IMR-90 (cell line): ENCODE measurements at regions not wholly inside any gene's neighbourhood (a gene's known extent, or its start where the extent isn't known, plus 50 kb on each side); places are given as distances from the start of the nearest gene placed in this dataset.

Experiments used
- RFX5 ChIP-seq: IDR thresholded peaks from 2 replicates; pipeline ENCODE4 v1.8.0; 2012; ENCODE audit warnings: low read depth, mild to moderate bottlenecking, low read length, moderate library complexity
- SMC3 ChIP-seq: fragments of 150-350 bp; IDR thresholded peaks from 2 replicates; pipeline ENCODE4 v1.6.1; 2016; ENCODE audit warnings: low read depth, mild to moderate bottlenecking, antibody characterized with exemption, low read length, moderate library complexity
- TF ChIP-seq, protein P1 (sequence below): conservative IDR thresholded peaks from 2 replicates; pipeline ENCODE4 v1.5.1; 2012; ENCODE audit warnings: mild to moderate bottlenecking, low read depth, low read length, improper control_type of control experiment
- TF ChIP-seq, protein P2 (sequence below): fragments of 150-350 bp; IDR thresholded peaks from 2 replicates; pipeline ENCODE4 v1.6.1; 2016; ENCODE audit warnings: low read depth, mild to moderate bottlenecking, low read length, moderate library complexity, borderline replicate concordance

DNA sequence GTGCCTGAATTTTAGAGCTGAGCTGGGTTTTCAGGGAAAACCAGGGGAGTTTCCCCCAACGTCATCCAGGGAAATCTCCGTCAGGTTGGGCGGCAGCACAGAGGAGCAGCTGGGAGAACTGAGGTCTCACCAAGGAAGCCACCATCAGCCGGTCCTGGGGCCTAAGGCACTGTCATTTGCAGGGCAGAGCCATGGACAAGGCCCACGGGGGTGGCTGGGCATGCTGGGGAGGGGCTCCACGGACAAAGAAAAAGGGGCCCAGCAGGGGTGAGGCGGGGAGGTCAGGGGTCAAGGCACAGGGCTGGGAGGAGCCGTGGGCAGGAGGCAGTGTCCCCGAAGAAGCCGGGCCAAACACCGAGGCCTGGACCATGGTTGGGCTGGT, 109.8 kb downstream of the HMX1 start:
- no peak for TF ChIP-seq SMC3
- TF ChIP-seq, protein P1, sequence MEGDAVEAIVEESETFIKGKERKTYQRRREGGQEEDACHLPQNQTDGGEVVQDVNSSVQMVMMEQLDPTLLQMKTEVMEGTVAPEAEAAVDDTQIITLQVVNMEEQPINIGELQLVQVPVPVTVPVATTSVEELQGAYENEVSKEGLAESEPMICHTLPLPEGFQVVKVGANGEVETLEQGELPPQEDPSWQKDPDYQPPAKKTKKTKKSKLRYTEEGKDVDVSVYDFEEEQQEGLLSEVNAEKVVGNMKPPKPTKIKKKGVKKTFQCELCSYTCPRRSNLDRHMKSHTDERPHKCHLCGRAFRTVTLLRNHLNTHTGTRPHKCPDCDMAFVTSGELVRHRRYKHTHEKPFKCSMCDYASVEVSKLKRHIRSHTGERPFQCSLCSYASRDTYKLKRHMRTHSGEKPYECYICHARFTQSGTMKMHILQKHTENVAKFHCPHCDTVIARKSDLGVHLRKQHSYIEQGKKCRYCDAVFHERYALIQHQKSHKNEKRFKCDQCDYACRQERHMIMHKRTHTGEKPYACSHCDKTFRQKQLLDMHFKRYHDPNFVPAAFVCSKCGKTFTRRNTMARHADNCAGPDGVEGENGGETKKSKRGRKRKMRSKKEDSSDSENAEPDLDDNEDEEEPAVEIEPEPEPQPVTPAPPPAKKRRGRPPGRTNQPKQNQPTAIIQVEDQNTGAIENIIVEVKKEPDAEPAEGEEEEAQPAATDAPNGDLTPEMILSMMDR = no peak
- TF ChIP-seq RFX5 = no peak
- TF ChIP-seq, protein P2, sequence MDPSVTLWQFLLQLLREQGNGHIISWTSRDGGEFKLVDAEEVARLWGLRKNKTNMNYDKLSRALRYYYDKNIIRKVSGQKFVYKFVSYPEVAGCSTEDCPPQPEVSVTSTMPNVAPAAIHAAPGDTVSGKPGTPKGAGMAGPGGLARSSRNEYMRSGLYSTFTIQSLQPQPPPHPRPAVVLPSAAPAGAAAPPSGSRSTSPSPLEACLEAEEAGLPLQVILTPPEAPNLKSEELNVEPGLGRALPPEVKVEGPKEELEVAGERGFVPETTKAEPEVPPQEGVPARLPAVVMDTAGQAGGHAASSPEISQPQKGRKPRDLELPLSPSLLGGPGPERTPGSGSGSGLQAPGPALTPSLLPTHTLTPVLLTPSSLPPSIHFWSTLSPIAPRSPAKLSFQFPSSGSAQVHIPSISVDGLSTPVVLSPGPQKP = no peak
